Colonic mucosa (tissue), 4 donors: ENCODE measurements at regions not wholly inside any gene's neighbourhood (a gene's known extent, or its start where the extent isn't known, plus 50 kb on each side); places are given as distances from the start of the nearest gene placed in this dataset.

Source experiments
- DNase-seq: peaks from one replicate; pipeline ENCODE4 v3.0.0-alpha.2; 2020
- H3K27ac ChIP-seq: fragments of 200-600 bp; one replicate; pipeline ENCODE4 v1.8.0; 2021
- H3K27me3 ChIP-seq: fragments of 200-600 bp; one replicate; pipeline ENCODE4 v1.8.0; 2021
- H3K36me3 ChIP-seq: fragments of 200-600 bp; one replicate; pipeline ENCODE4 v1.8.0; 2021
- H3K4me1 ChIP-seq: fragments of 200-600 bp; one replicate; pipeline ENCODE4 v1.8.0; 2021; ENCODE audit warnings: mild to moderate bottlenecking
- H3K4me3 ChIP-seq: fragments of 200-600 bp; one replicate; pipeline ENCODE4 v1.8.0; 2021
- H3K9ac ChIP-seq, 2 donors: one replicate each; pipeline ENCODE4 v1.7.0; 2013; ENCODE audit warnings: control low read depth in 2 of 2, low read depth in 2 of 2, low read length in 2 of 2
- H3K9me3 ChIP-seq: fragments of 200-600 bp; one replicate; pipeline ENCODE4 v1.8.0; 2021
- CTCF ChIP-seq: fragments of 200-600 bp; IDR thresholded peaks from one replicate; pipeline ENCODE4 v1.8.0; 2022; ENCODE audit warnings: antibody characterized with exemption, mild to moderate bottlenecking
- intact Hi-C: fragments of 100-400 bp; cut with DNase I; formaldehyde crosslinking; loops from one replicate; pipeline ENCODE4 v1.14.1; 2022
- donor health status: healthy.
- donor health status: DM: no; HTN: no; CAD: no.
- donor health status: DM: no; HTN: no; CAD: no.

DNA sequence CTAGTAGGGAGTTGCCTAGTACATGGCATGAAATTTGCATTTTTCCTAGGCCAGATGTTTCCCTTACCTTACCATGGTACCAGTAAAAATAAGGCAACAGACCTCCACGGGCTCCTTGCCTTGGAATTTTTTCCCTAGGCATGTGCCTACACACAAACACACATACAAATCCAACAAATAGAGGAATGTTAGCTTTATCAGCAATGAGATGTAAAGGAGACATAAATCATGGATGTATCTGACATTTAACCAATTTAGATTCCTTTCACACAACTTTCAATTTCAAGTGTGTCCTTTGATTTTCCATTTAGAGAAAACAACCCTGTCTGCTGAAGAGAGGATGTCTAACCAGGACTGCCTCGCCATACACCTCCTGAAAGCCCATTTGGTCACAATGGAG is 209.7 kb upstream of the SP4 start:
- intact Hi-C loops = no loop called here
- no peaks in the 10 kb centered on the region for H3K27me3 ChIP-seq
- no peak overlapping the region for H3K9ac ChIP-seq
- no peaks in the 10 kb centered on the region for H3K4me1 ChIP-seq
- H3K4me3 ChIP-seq = no peak overlapping the region
- no peak for TF ChIP-seq CTCF
- H3K27ac ChIP-seq = no peak overlapping the region
- H3K36me3 ChIP-seq = no peaks in the 10 kb centered on the region
- no peaks in the 10 kb centered on the region for H3K9me3 ChIP-seq
- DNase-seq = no peak

- Histone ChIP-seq H3K36me3 (no peaks in the 10 kb centered on the region), H3K27me3 (no peaks in the 10 kb centered on the region), H3K27ac (no peak overlapping the region), H3K9me3 (no peaks in the 10 kb centered on the region), H3K4me1 (no peaks in the 10 kb centered on the region), H3K4me3 (no peak overlapping the region), H3K9ac (no peak overlapping the region)
- no peak for DNase-seq
- intact Hi-C loops = no loop called here
- no peak for TF ChIP-seq CTCF
Observed at GRCh38 chr7:21221130-21221529, 206.8 kb upstream of the SP4 start.

DNA sequence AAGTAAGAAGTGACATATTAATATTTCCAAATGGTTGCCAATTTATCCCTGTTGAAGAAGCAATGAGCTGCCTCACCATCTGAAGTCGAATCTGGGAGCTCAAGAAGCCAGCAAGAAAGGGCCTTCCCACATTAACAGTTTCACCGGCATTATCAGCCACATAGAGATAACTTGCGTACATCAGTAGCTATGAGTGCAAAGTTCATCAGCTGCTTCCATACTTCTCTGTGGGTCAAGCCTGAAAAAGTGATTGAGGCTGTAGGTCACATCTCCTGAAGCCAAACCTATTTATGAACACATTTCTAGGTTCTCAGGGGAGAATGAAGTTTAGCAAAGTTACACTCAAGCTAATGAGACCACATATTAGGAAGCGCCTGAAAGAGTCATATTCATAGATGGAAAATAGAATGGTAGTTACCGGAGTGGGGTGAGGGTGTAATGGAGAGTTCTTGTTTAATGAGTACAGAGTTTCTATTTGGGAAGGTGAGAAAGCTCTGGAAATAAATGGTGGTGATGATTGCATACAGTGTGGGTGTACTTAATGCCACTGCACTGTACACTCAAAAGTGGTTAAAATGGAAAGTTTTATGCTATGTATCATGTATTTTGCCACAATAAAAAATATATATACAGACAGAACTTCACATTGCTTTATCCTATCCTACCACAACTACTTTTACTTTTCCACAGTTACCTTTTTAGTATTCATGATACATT is 189.3 kb upstream of the SP4 start:
- DNase-seq = no peak
- Histone ChIP-seq H3K27me3 (no peaks in the 10 kb centered on the region), H3K4me3 (no peak overlapping the region), H3K27ac (no peak overlapping the region), H3K9me3 (no peaks in the 10 kb centered on the region), H3K9ac (no peak overlapping the region), H3K36me3 (no peaks in the 10 kb centered on the region), H3K4me1 (no peaks in the 10 kb centered on the region)
- intact Hi-C loops = no loop called here
- no peak for TF ChIP-seq CTCF

- H3K9ac ChIP-seq = no peak overlapping the region
- no peaks in the 10 kb centered on the region for H3K9me3 ChIP-seq
- no peaks in the 10 kb centered on the region for H3K4me1 ChIP-seq
- no peak for TF ChIP-seq CTCF
- H3K27ac ChIP-seq = no peak overlapping the region
- no peak overlapping the region for H3K4me3 ChIP-seq
- no peaks in the 10 kb centered on the region for H3K27me3 ChIP-seq
- H3K36me3 ChIP-seq = no peaks in the 10 kb centered on the region
- DNase-seq = no peak
- intact Hi-C loops = no loop called here
Observed at GRCh38 chr7:21243265-21243664, 184.6 kb upstream of the SP4 start.

DNA sequence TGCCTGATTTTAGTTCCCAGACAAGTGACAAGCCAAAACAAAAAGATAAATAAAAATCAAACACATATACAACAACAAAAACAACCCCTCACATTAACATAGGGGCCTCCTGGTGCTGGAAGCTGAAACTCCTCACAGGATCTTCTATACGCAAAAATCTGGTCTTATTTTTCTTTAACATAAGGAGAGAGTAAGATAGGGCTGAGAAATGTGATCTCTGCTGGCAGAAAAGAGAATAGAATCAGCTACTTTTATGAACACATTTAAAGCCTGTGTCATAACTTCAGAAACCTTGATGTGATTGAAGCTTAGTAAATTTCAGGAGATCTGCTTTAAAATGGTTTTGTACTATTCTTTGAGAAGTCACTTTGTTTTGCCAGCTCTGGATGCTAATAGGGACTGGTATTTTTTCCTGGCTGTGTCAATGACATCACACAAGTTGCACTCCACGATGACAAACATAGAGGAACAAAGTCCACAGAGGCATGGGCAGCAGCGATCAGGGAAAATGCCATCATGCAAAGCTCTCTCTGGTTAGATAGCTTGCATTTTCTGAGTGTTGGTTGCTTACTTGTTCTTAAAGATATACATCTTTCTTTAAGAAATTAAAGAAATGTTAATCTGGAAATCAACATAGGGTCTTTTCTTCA is 176.6 kb upstream of the SP4 start:
- Histone ChIP-seq H3K9ac (no peak overlapping the region), H3K36me3 (no peaks in the 10 kb centered on the region), H3K9me3 (no peaks in the 10 kb centered on the region), H3K4me3 (no peak overlapping the region), H3K4me1 (no peaks in the 10 kb centered on the region), H3K27me3 (peaks cover 9% of the 10 kb centered on the region), H3K27ac (no peak overlapping the region)
- intact Hi-C loops = loop anchor here (5.0 kb wide), 1 partner anchor 474 kb away; no protein-coding TSS in a partner anchor
- no peak for TF ChIP-seq CTCF
- peak; percentile 36 for DNase-seq
